Activated CD4-positive, alpha-beta T cell treated with anti-CD3 and anti-CD28 coated beads, Interleukin-2, amount 50 U/mL, for 16 hours (primary cell): ENCODE measurements at regions not wholly inside any gene's neighbourhood (a gene's known extent, or its start where the extent isn't known, plus 50 kb on each side); places are given as distances from the start of the nearest gene placed in this dataset.

ENCODE experiments used
- DNase-seq: peaks from one replicate; pipeline ENCODE4 v3.0.0-alpha.2; 2020

DNA sequence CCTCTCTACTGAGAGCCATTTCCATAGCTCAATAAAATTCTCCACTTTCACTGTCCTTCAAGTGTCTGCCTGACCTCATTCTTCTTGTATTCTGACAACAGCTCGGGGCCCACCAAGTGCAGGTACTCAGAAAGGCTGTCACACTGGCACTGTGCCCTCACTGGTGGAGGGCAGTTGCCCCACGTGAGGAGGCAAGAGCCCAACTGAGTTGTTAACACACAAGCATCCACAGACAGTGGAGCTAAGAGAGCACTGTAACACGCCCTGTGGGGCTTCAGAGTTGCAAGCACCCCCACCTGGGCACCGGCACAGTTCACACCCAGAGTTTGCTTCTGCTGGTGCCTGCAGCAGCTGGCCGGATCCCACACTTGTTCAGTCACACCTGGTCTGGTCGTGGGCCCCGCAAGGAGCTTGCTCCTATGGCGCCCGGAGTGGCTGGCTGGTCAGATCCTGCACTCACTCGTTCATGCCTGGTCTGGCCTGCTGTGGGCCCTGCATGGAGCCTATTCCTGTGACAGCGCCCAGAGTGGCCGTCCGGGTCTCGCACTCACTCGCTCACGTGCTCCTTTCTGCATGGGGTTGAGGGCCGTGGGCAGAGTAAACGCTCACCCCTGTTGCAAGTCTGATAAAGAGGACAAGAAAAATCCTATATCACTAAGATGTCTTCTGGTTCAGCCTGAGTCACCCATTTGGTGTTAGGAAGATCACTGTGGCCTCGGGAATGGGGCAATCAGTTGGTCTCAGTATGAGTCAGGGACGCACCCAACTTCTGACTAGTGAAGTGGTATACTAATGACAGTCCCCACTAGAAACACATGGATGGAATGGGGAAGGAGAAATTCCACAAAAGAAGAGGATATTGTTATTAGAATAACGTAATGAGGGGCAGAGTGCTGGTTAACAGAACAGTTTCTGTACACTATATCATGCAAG lies 87.0 kb upstream of the CCNH start:
- DNase-seq, result no peak
